ENCODE measurements at regions not wholly inside any gene's neighbourhood (a gene's known extent, or its start where the extent isn't known, plus 50 kb on each side); places are given as distances from the start of the nearest gene placed in this dataset.

DNA sequence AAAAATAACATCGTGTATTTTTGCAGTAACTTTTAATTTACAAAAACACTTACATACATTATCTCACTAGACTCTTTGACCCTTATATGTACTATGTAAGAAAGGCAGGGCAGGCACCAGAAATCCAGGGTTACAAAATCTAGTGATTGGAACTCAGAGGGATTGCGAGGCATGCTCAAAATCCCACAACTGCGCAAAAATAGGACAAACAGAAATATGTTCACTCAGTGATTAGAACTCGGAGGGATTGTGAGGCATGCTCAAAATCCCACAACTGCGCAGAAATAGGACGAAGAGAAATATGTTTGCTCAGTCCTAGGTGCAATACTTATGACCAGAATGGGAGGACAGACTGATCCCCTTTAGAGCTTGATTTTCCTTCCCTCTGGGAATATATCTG is 79.2 kb upstream of the TGFBR2 start:
- Histone ChIP-seq H3K27me3 (ENCODE audit: control insufficient read depth in 2 of 2, insufficient read depth in 2 of 2, low read length in 2 of 2) (no peaks in the 10 kb centered on the region), H3K4me2 (replicated peaks; ENCODE audit: extremely low read depth, low read length, poor library complexity, severe bottlenecking) (no peak overlapping the region), H4K20me1 (ENCODE audit: insufficient read depth, low read length) (no peaks in the 10 kb centered on the region), H3K9me3 (replicated peaks in 1 of 2; ENCODE audit: control insufficient read depth in 1 of 2, insufficient read depth in 1 of 2, low read length in 2 of 2) (no peaks in the 10 kb centered on the region), H3K36me3 (replicated peaks in 1 of 2; ENCODE audit: control insufficient read depth in 1 of 2, insufficient read depth in 2 of 2, low read length in 2 of 2) (no peaks in the 10 kb centered on the region), H3K4me3 (replicated peaks in 1 of 3; ENCODE audit: low read depth in 2 of 3, low read length in 3 of 3) (no peak overlapping the region), H3K9ac (ENCODE audit: insufficient read depth, low read length, poor library complexity, severe bottlenecking) (no peak overlapping the region), H2AFZ (ENCODE audit: insufficient read depth, low read depth, low read length, poor library complexity, severe bottlenecking) (no peak overlapping the region), H3K4me1 (ENCODE audit: control insufficient read depth in 1 of 2, insufficient read depth in 2 of 2, low read length in 2 of 2) (peaks cover 0 to 16% of the 10 kb centered on the region in 2 donors), H3K27ac (ENCODE audit: low read depth in 1 of 2, low read length in 2 of 2) (no peak overlapping the region), H3K79me2 (ENCODE audit: insufficient read depth, low read length) (no peaks in the 10 kb centered on the region)
- DNase-seq = no peak
- H3K27me3 Mint-ChIP-seq (ENCODE audit: low read depth in 3 of 3) = peaks cover 0 to 6% (median 2%) of the 10 kb centered on the region in 3 donors
- TF ChIP-seq, protein P1, sequence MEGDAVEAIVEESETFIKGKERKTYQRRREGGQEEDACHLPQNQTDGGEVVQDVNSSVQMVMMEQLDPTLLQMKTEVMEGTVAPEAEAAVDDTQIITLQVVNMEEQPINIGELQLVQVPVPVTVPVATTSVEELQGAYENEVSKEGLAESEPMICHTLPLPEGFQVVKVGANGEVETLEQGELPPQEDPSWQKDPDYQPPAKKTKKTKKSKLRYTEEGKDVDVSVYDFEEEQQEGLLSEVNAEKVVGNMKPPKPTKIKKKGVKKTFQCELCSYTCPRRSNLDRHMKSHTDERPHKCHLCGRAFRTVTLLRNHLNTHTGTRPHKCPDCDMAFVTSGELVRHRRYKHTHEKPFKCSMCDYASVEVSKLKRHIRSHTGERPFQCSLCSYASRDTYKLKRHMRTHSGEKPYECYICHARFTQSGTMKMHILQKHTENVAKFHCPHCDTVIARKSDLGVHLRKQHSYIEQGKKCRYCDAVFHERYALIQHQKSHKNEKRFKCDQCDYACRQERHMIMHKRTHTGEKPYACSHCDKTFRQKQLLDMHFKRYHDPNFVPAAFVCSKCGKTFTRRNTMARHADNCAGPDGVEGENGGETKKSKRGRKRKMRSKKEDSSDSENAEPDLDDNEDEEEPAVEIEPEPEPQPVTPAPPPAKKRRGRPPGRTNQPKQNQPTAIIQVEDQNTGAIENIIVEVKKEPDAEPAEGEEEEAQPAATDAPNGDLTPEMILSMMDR (IDR thresholded peaks at IDR 0.05) = no peak
- no peak overlapping the region for H3K4me3 Mint-ChIP-seq
- no peaks in the 10 kb centered on the region for H3K36me3 Mint-ChIP-seq
- H3K4me1 Mint-ChIP-seq = peaks cover 16% of the 10 kb centered on the region
- H3K27ac Mint-ChIP-seq = no peak overlapping the region
- intact Hi-C loops (cut with micrococcal nuclease) = no loop called here
- WGBS (ENCODE audit: insufficient coverage) = 100% methylated on average over 5 of the region's 6 CpGs
- peaks cover 0 to 3% (median 0%) of the 10 kb centered on the region in 7 donors for H3K9me3 Mint-ChIP-seq

DNA sequence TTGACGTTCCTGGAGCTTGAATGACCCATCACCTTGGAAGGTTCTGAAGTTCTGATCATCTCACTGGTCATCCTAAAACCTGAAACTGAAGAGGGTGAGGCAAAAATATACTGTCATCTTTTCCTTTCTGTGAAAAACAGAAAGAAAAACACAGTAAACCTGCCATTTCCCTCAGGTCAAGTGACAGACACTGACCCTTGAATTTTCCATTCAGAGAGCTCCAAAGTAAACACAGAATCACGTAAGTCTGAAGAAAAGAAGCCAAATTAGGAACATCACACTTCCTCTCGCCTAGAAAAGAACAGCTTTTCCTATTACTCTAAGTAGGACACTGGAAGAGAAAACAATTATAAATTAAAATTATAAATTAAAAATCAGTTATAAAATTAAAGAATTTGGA is 78.7 kb upstream of the TGFBR2 start:
- intact Hi-C loops (cut with micrococcal nuclease) = no loop called here
- Histone ChIP-seq H3K79me2 (ENCODE audit: insufficient read depth, low read length) (no peaks in the 10 kb centered on the region), H4K20me1 (ENCODE audit: insufficient read depth, low read length) (no peaks in the 10 kb centered on the region), H3K9me3 (replicated peaks in 1 of 2; ENCODE audit: control insufficient read depth in 1 of 2, insufficient read depth in 1 of 2, low read length in 2 of 2) (no peaks in the 10 kb centered on the region), H3K9ac (ENCODE audit: insufficient read depth, low read length, poor library complexity, severe bottlenecking) (no peak overlapping the region), H3K27ac (ENCODE audit: low read depth in 1 of 2, low read length in 2 of 2) (no peak overlapping the region), H3K36me3 (replicated peaks in 1 of 2; ENCODE audit: control insufficient read depth in 1 of 2, insufficient read depth in 2 of 2, low read length in 2 of 2) (no peaks in the 10 kb centered on the region), H3K27me3 (ENCODE audit: control insufficient read depth in 2 of 2, insufficient read depth in 2 of 2, low read length in 2 of 2) (no peaks in the 10 kb centered on the region), H3K4me1 (ENCODE audit: control insufficient read depth in 1 of 2, insufficient read depth in 2 of 2, low read length in 2 of 2) (peaks cover 0 to 16% of the 10 kb centered on the region in 2 donors), H2AFZ (ENCODE audit: insufficient read depth, low read depth, low read length, poor library complexity, severe bottlenecking) (no peak overlapping the region), H3K4me2 (replicated peaks; ENCODE audit: extremely low read depth, low read length, poor library complexity, severe bottlenecking) (no peak overlapping the region), H3K4me3 (replicated peaks in 1 of 3; ENCODE audit: low read depth in 2 of 3, low read length in 3 of 3) (no peak overlapping the region)
- peaks cover 0 to 6% (median 2%) of the 10 kb centered on the region in 3 donors for H3K27me3 Mint-ChIP-seq (ENCODE audit: low read depth in 3 of 3)
- no peak for DNase-seq
- TF ChIP-seq, protein P1 (IDR thresholded peaks at IDR 0.05) = no peak
- H3K4me3 Mint-ChIP-seq = no peak overlapping the region
- WGBS (ENCODE audit: insufficient coverage) = no CpG with 5 or more reads among the region's 3 CpGs
- no peak overlapping the region for H3K27ac Mint-ChIP-seq
- peaks cover 0 to 3% (median 0%) of the 10 kb centered on the region in 7 donors for H3K9me3 Mint-ChIP-seq
- H3K36me3 Mint-ChIP-seq = no peaks in the 10 kb centered on the region
- peaks cover 16% of the 10 kb centered on the region for H3K4me1 Mint-ChIP-seq

All from CD14-positive monocyte (primary cell).